ENCODE measurements at regions not wholly inside any gene's neighbourhood (a gene's known extent, or its start where the extent isn't known, plus 50 kb on each side); places are given as distances from the start of the nearest gene placed in this dataset.

DNA sequence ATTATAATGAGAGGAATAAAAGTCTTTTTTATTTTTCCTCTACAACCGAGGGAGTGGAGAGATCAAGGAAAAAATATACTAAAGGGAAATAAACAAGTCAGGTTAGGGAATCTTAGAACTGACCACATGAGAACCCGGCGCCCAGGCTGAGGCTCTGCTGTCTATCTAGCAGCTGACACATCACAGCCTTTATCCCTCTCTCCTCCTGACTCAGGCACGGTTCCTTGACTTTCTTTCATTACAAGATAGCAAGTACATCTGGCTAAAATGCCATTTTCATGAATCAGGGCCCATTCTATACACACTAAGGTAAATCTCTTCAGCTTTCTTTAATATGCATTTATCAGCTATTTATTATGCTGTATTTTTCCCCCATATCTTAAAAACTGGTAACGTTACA is 296.0 kb downstream of the TMX3 start:
- H3K9ac ChIP-seq (replicated peaks in 1 of 4; ENCODE audit: extremely low read depth in 1 of 4, low read depth in 3 of 4, low read length in 3 of 4), result no peak overlapping the region
- H4K20me1 ChIP-seq (replicated peaks in 1 of 2; ENCODE audit: control insufficient read depth in 1 of 2, insufficient read depth in 2 of 2, low read length in 2 of 2), result no peaks in the 10 kb centered on the region
- no peaks in the 10 kb centered on the region for H3K9me3 ChIP-seq (ENCODE audit: insufficient read depth in 2 of 2, low read depth in 1 of 2, low read length in 1 of 2)
- H4K5ac ChIP-seq (ENCODE audit: insufficient read length, low read depth, low read length), result no peak overlapping the region
- H2BK12ac ChIP-seq (ENCODE audit: low read depth, low read length), result no peak overlapping the region
- H3K18ac ChIP-seq (ENCODE audit: extremely low read depth, low read length), result no peak overlapping the region
- H2BK120ac ChIP-seq (replicated peaks; ENCODE audit: low read depth, low read length), result no peak overlapping the region
- H3K4me2 ChIP-seq (ENCODE audit: insufficient read depth in 1 of 2, low read depth in 2 of 2, low read length in 2 of 2), result no peak overlapping the region
- no peaks in the 10 kb centered on the region for H3K27me3 ChIP-seq (replicated peaks in 1 of 4; ENCODE audit: control insufficient read depth in 3 of 4, extremely low read depth in 1 of 4, insufficient read depth in 3 of 4, low read length in 3 of 4)
- H3K4me1 ChIP-seq (replicated peaks in 1 of 4; ENCODE audit: control insufficient read depth in 3 of 4, insufficient read depth in 4 of 4, low read length in 3 of 4), result peaks cover 0 to 4% (median 2%) of the 10 kb centered on the region in 4 experiments; a peak in 1 of 7 replicates
- H2AK5ac ChIP-seq (ENCODE audit: low read depth, low read length), result no peak overlapping the region
- no peak overlapping the region for H3K56ac ChIP-seq (replicated peaks; ENCODE audit: insufficient read length, low read depth, low read length)
- H3K23me2 ChIP-seq (ENCODE audit: low read depth, low read length), result no peaks in the 10 kb centered on the region
- H3K23ac ChIP-seq (ENCODE audit: insufficient read length), result no peak overlapping the region
- no peak overlapping the region for H3K14ac ChIP-seq (ENCODE audit: insufficient read length)
- no peak overlapping the region for H2BK20ac ChIP-seq (ENCODE audit: low read length)
- DNase-seq (ENCODE audit: low read depth in 1 of 2, low spot score in 2 of 2) (no peak), FAIRE-seq (no peak)
- ChIA-PET CTCF (ENCODE audit: partially characterized antibody) (no interaction called here), POLR2A (ENCODE audit: partially characterized antibody) (no interaction called here)
- no peak overlapping the region for H4K91ac ChIP-seq (replicated peaks; ENCODE audit: insufficient read length, low read length)
- WGBS, 2 experiments (ENCODE audit: extremely low coverage in 1 of 2, insufficient coverage in 1 of 2, insufficient read length in 1 of 2, insufficient replicate concordance in 2 of 2, low coverage in 1 of 2, low lambda C conversion rate in 2 of 2, missing lambda C conversion rate in 1 of 2), result 90% methylated on average over 5 of the region's 5 CpGs; no CpG with 5 or more reads in 1 of the 2 experiments
- H3K79me2 ChIP-seq (ENCODE audit: control insufficient read depth in 1 of 2, insufficient read depth in 2 of 2, low read length in 2 of 2), result no peaks in the 10 kb centered on the region
- H3K36me3 ChIP-seq (ENCODE audit: control insufficient read depth in 2 of 4, insufficient read depth in 4 of 4, low read length in 3 of 4), result no peaks in the 10 kb centered on the region
- H3K79me1 ChIP-seq (ENCODE audit: low read depth, low read length), result no peaks in the 10 kb centered on the region
- H2BK15ac ChIP-seq (ENCODE audit: low read length), result no peak overlapping the region
- no peak overlapping the region for H3K4me3 ChIP-seq (ENCODE audit: extremely low read depth in 1 of 4, insufficient read depth in 2 of 4, low read depth in 3 of 4, low read length in 4 of 4)
- H3K27ac ChIP-seq (ENCODE audit: low read depth, low read length), result no peak overlapping the region
- no peak overlapping the region for H2AFZ ChIP-seq (ENCODE audit: low read length)
- no peak overlapping the region for H3K4ac ChIP-seq (replicated peaks; ENCODE audit: insufficient read length, low read depth, low read length)
- no peak overlapping the region for H2BK5ac ChIP-seq (ENCODE audit: low read depth, low read length)
- H4K8ac ChIP-seq (ENCODE audit: extremely low read depth, insufficient read depth, low read length), result no peak overlapping the region
- TF ChIP-seq KDM4A (IDR thresholded peaks at IDR 0.05; ENCODE audit: low read depth, low read length, severe bottlenecking) (no peak), CEBPB (IDR thresholded peaks at IDR 0.05; ENCODE audit: low read depth, low read length) (no peak), PHF8 (conservative IDR thresholded peaks at IDR 0.05; ENCODE audit: low read depth, low read length) (no peak), YY1 (IDR thresholded peaks at IDR 0.05; ENCODE audit: low read depth, low read length) (no peak), CREB1 (IDR thresholded peaks at IDR 0.05) (no peak), JUND (IDR thresholded peaks at IDR 0.05; ENCODE audit: low read length) (no peak)
